Sigmoid colon (tissue), 4 donors: ENCODE measurements at regions not wholly inside any gene's neighbourhood (a gene's known extent, or its start where the extent isn't known, plus 50 kb on each side); places are given as distances from the start of the nearest gene placed in this dataset.

Source experiments
- EP300 ChIP-seq, 4 donors: sonication (generic); formaldehyde crosslinking; IDR thresholded peaks; one replicate each; pipeline ENCODE4 v1.6.1; 2017; ENCODE audit warnings: antibody characterized with exemption in 4 of 4
- POLR2A ChIP-seq, 2 donors: fragments of 450-650 bp; IDR thresholded peaks; one replicate each; pipeline ENCODE4 v1.6.1; 2016; ENCODE audit warnings: antibody characterized with exemption in 2 of 2, mild to moderate bottlenecking in 2 of 2, moderate library complexity in 2 of 2
- POLR2AphosphoS5 ChIP-seq, 4 donors: sonication (generic); formaldehyde crosslinking; IDR thresholded peaks; one replicate each; pipeline ENCODE4 v1.6.1; 2017; ENCODE audit warnings: antibody characterized with exemption in 4 of 4
- TF ChIP-seq, protein P1 (sequence below), 4 experiments: fragments of 450-650 bp in 3 of 4; fragments of 200-600 bp in 1 of 4; IDR thresholded peaks; one replicate each; pipeline ENCODE4 v1.5.1; 2016 to 2019; ENCODE audit warnings: antibody characterized with exemption in 4 of 4, mild to moderate bottlenecking in 3 of 4, moderate library complexity in 2 of 4

DNA sequence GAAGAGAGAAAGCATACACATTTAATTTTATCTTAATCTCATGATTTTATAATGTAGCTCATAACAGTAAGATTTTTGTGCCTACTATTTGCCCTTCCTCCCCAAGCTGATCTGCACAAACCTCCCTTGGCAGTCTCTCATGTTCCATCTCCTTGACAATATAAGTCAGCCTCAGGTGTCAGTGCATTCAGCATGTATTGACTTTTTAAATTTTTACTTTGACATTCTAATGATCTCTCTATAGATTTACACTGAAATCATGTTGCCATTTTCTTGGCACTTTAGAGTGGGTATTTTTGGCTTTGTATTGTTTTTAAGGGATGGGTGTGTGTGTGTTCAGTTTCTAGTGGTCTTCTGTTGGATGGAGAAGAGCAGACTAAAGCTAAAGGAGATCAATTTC is 505.3 kb upstream of the CPEB2 start:
- no peak for TF ChIP-seq POLR2AphosphoS5 (IDR thresholded peaks at IDR 0.05)
- TF ChIP-seq, protein P1, sequence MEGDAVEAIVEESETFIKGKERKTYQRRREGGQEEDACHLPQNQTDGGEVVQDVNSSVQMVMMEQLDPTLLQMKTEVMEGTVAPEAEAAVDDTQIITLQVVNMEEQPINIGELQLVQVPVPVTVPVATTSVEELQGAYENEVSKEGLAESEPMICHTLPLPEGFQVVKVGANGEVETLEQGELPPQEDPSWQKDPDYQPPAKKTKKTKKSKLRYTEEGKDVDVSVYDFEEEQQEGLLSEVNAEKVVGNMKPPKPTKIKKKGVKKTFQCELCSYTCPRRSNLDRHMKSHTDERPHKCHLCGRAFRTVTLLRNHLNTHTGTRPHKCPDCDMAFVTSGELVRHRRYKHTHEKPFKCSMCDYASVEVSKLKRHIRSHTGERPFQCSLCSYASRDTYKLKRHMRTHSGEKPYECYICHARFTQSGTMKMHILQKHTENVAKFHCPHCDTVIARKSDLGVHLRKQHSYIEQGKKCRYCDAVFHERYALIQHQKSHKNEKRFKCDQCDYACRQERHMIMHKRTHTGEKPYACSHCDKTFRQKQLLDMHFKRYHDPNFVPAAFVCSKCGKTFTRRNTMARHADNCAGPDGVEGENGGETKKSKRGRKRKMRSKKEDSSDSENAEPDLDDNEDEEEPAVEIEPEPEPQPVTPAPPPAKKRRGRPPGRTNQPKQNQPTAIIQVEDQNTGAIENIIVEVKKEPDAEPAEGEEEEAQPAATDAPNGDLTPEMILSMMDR (IDR thresholded peaks at IDR 0.05), result no peak
- TF ChIP-seq POLR2A (IDR thresholded peaks at IDR 0.05), result no peak
- TF ChIP-seq EP300 (IDR thresholded peaks at IDR 0.05), result no peak
